Esophagus muscularis mucosa (tissue), 4 donors: ENCODE measurements at regions not wholly inside any gene's neighbourhood (a gene's known extent, or its start where the extent isn't known, plus 50 kb on each side); places are given as distances from the start of the nearest gene placed in this dataset.
A peak's percentile ranks its signal among the peaks of the same experiment; 100 is the strongest.

Source experiments
- DNase-seq: peaks from one replicate; pipeline ENCODE4 v3.0.0-alpha.2; 2017; ENCODE audit errors: extremely low spot score
- H3K27ac ChIP-seq, 4 donors: fragments of 200-600 bp; sonication (generic); replicated peaks in 1 of 4; 1 replicate in 3 of 4; 2 replicates in 1 of 4; pipeline ENCODE4 v1.5.1; 2016 to 2019; ENCODE audit warnings: mild to moderate bottlenecking in 1 of 4
- H3K27me3 ChIP-seq, 4 donors: fragments of 200-600 bp; sonication (generic); one replicate each; pipeline versions ENCODE4 v1.5.1 to v1.6.0; 2016 to 2019
- H3K36me3 ChIP-seq, 4 donors: fragments of 200-600 bp; sonication (generic); one replicate each; pipeline ENCODE4 v1.5.1; 2016 to 2019
- H3K4me1 ChIP-seq, 4 donors: fragments of 200-600 bp; sonication (generic); one replicate each; pipeline ENCODE4 v1.5.1; 2016 to 2019
- H3K4me3 ChIP-seq, 4 donors: fragments of 200-600 bp; sonication (generic); 1 replicate in 2 of 4; 2 replicates in 2 of 4; pipeline ENCODE4 v1.5.1; 2016 to 2019; ENCODE audit warnings: mild to moderate bottlenecking in 4 of 4, moderate library complexity in 1 of 4
- H3K9me3 ChIP-seq, 4 donors: fragments of 200-600 bp; sonication (generic); 1 replicate in 3 of 4; 2 replicates in 1 of 4; pipeline ENCODE4 v1.5.1; 2016 to 2019
- EP300 ChIP-seq: sonication (generic); formaldehyde crosslinking; IDR thresholded peaks from one replicate; pipeline ENCODE4 v1.6.1; 2017; ENCODE audit warnings: antibody characterized with exemption
- POLR2A ChIP-seq: fragments of 450-650 bp; IDR thresholded peaks from one replicate; pipeline ENCODE4 v1.6.1; 2017; ENCODE audit warnings: antibody characterized with exemption, moderate library complexity, mild to moderate bottlenecking, low read depth
- POLR2AphosphoS5 ChIP-seq, 2 donors: sonication (generic); formaldehyde crosslinking; IDR thresholded peaks; one replicate each; pipeline ENCODE4 v1.6.1; 2017; ENCODE audit warnings: antibody characterized with exemption in 2 of 2
- WGBS: methylation state at CpG from one replicate; pipeline ENCODE4 v1.1.5; 2018; 5-methylcytosine and 5-hydroxymethylcytosine counted together
- intact Hi-C: fragments of 100-400 bp; cut with DNase I; formaldehyde crosslinking; loops from one replicate; pipeline ENCODE4 v1.15.1; 2023
- TF ChIP-seq, protein P1 (sequence below), 3 experiments: fragments of 200-600 bp in 2 of 3; fragments of 450-650 bp in 1 of 3; sonication (generic) in 2 of 3; IDR thresholded peaks; one replicate each; pipeline ENCODE4 v1.5.1; 2017 to 2019; ENCODE audit warnings: antibody characterized with exemption in 3 of 3, mild to moderate bottlenecking in 2 of 3, moderate library complexity in 1 of 3

- Histone ChIP-seq H3K9me3 (no peaks in the 10 kb centered on the region), H3K36me3 (no peaks in the 10 kb centered on the region), H3K27me3 (no peaks in the 10 kb centered on the region), H3K4me3 (no peak overlapping the region), H3K4me1 (no peaks in the 10 kb centered on the region), H3K27ac (no peak overlapping the region)
- DNase-seq, result no peak
- no peak for TF ChIP-seq POLR2A
- TF ChIP-seq, protein P1, sequence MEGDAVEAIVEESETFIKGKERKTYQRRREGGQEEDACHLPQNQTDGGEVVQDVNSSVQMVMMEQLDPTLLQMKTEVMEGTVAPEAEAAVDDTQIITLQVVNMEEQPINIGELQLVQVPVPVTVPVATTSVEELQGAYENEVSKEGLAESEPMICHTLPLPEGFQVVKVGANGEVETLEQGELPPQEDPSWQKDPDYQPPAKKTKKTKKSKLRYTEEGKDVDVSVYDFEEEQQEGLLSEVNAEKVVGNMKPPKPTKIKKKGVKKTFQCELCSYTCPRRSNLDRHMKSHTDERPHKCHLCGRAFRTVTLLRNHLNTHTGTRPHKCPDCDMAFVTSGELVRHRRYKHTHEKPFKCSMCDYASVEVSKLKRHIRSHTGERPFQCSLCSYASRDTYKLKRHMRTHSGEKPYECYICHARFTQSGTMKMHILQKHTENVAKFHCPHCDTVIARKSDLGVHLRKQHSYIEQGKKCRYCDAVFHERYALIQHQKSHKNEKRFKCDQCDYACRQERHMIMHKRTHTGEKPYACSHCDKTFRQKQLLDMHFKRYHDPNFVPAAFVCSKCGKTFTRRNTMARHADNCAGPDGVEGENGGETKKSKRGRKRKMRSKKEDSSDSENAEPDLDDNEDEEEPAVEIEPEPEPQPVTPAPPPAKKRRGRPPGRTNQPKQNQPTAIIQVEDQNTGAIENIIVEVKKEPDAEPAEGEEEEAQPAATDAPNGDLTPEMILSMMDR (IDR thresholded peaks at IDR 0.05), result no peak
- TF ChIP-seq POLR2AphosphoS5 (IDR thresholded peaks at IDR 0.05), result no peak
- no peak for TF ChIP-seq EP300
- 50% methylated on average over 2 of the region's 2 CpGs for WGBS
- intact Hi-C loops, result no loop called here
Measured at GRCh38 chr18:72427721-72428120, 116.4 kb downstream of the CBLN2 start.

GRCh38 chr18:72419914-72420313 lies 124.2 kb downstream of the CBLN2 start:
- Histone ChIP-seq H3K9me3 (no peaks in the 10 kb centered on the region), H3K27ac (no peak overlapping the region), H3K36me3 (no peaks in the 10 kb centered on the region), H3K4me3 (no peak overlapping the region), H3K27me3 (no peaks in the 10 kb centered on the region), H3K4me1 (no peaks in the 10 kb centered on the region)
- DNase-seq, result no peak
- intact Hi-C loops, result no loop called here
- 95% methylated on average over 4 of the region's 4 CpGs for WGBS
- TF ChIP-seq POLR2AphosphoS5 (IDR thresholded peaks at IDR 0.05), result no peak
- TF ChIP-seq, protein P1 (IDR thresholded peaks at IDR 0.05), result no peak
- no peak for TF ChIP-seq POLR2A
- TF ChIP-seq EP300, result no peak

GRCh38 chr18:72412927-72413326 lies 131.2 kb downstream of the CBLN2 start:
- 54% methylated on average over 5 of the region's 5 CpGs for WGBS
- peaks cover 0 to under 1% (median 0%) of the 10 kb centered on the region in 4 donors for H3K9me3 ChIP-seq

GRCh38 chr18:72411261-72411660 lies 132.9 kb downstream of the CBLN2 start:
- TF ChIP-seq EP300 (no peak), POLR2AphosphoS5 (IDR thresholded peaks at IDR 0.05) (no peak), POLR2A (no peak)
- TF ChIP-seq, protein P1 (IDR thresholded peaks at IDR 0.05), result no peak
- peaks cover 0 to 5% (median 0%) of the 10 kb centered on the region in 4 donors for H3K9me3 ChIP-seq
- H3K27me3 ChIP-seq, result no peaks in the 10 kb centered on the region
- no peak for DNase-seq
- intact Hi-C loops, result no loop called here
- H3K4me1 ChIP-seq, result no peaks in the 10 kb centered on the region
- no peak overlapping the region for H3K27ac ChIP-seq
- H3K36me3 ChIP-seq, result no peaks in the 10 kb centered on the region
- 60% methylated on average over 5 of the region's 5 CpGs for WGBS
- H3K4me3 ChIP-seq, result no peak overlapping the region

More at GRCh38 chr18:72412927-72413326, 131.2 kb downstream of the CBLN2 start:
- Histone ChIP-seq H3K36me3 (no peaks in the 10 kb centered on the region), H3K27me3 (no peaks in the 10 kb centered on the region), H3K4me3 (no peak overlapping the region), H3K27ac (no peak overlapping the region), H3K4me1 (no peaks in the 10 kb centered on the region)
- no peak for TF ChIP-seq EP300
- no peak for TF ChIP-seq POLR2AphosphoS5 (IDR thresholded peaks at IDR 0.05)
- TF ChIP-seq, protein P1 (IDR thresholded peaks at IDR 0.05), result no peak
- TF ChIP-seq POLR2A, result no peak
- peak; percentile 60 for DNase-seq
- intact Hi-C loops, result no loop called here

DNA sequence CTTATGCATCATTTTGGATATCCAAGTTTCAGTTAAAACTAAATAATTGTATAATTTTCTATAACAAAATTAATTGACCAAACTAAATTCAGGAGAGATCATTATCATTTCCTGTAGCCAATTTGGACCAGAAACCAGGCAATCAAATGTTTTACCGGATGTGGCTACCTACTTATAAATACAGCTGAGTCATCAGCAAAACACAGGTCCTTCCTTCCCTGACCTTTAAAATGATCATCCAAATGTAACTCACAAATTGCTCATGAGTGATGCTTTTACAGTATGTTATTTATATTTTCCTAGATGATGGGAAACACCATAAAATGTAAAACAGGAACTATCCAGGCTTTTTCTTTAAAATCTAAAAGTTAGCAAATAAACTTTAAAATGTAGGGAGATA lies 133.7 kb downstream of the CBLN2 start:
- no peaks in the 10 kb centered on the region for H3K36me3 ChIP-seq
- intact Hi-C loops, result no loop called here
- H3K27me3 ChIP-seq, result no peaks in the 10 kb centered on the region
- H3K4me1 ChIP-seq, result no peaks in the 10 kb centered on the region
- no peak overlapping the region for H3K27ac ChIP-seq
- H3K9me3 ChIP-seq, result peaks cover 0 to 5% (median 0%) of the 10 kb centered on the region in 4 donors
- DNase-seq, result no peak
- WGBS, result 78% methylated on average over 1 of the region's 1 CpG
- no peak overlapping the region for H3K4me3 ChIP-seq
- TF ChIP-seq POLR2AphosphoS5 (IDR thresholded peaks at IDR 0.05) (no peak), POLR2A (no peak), EP300 (no peak)
- TF ChIP-seq, protein P1 (IDR thresholded peaks at IDR 0.05), result no peak
